Ascending aorta (tissue), 2 donors: ENCODE measurements at regions not wholly inside any gene's neighbourhood (a gene's known extent, or its start where the extent isn't known, plus 50 kb on each side); places are given as distances from the start of the nearest gene placed in this dataset.

Experiments used
- DNase-seq, 2 donors: peaks; one replicate each; pipeline ENCODE4 v3.0.0-alpha.2; 2019; ENCODE audit warnings: low spot score in 2 of 2
- H3K27ac ChIP-seq, 2 donors: fragments of 200-600 bp; sonication (generic); one replicate each; pipeline ENCODE4 v1.5.1; 2016 to 2017; ENCODE audit warnings: mild to moderate bottlenecking in 1 of 2
- H3K27me3 ChIP-seq: fragments of 200-600 bp; sonication (generic); one replicate; pipeline ENCODE4 v1.5.1; 2017
- H3K36me3 ChIP-seq, 2 donors: fragments of 200-600 bp; sonication (generic); one replicate each; pipeline ENCODE4 v1.5.1; 2016
- H3K4me1 ChIP-seq, 2 donors: fragments of 200-600 bp; sonication (generic); one replicate each; pipeline ENCODE4 v1.5.1; 2016 to 2017; ENCODE audit warnings: mild to moderate bottlenecking in 1 of 2
- H3K4me3 ChIP-seq, 2 donors: fragments of 200-600 bp; sonication (generic); one replicate each; pipeline ENCODE4 v1.5.1; 2016 to 2017; ENCODE audit warnings: mild to moderate bottlenecking in 1 of 2
- H3K9me3 ChIP-seq, 2 donors: fragments of 200-600 bp; sonication (generic); one replicate each; pipeline ENCODE4 v1.5.1; 2016
- CTCF ChIP-seq, 3 experiments: fragments of 200-600 bp in 2 of 3; fragments of 450-650 bp in 1 of 3; sonication (generic) in 2 of 3; IDR thresholded peaks; one replicate each; pipeline ENCODE4 v1.5.1; 2016 to 2019; ENCODE audit warnings: antibody characterized with exemption in 3 of 3, mild to moderate bottlenecking in 1 of 3, moderate library complexity in 1 of 3
- intact Hi-C: fragments of 100-400 bp; cut with DNase I; formaldehyde crosslinking; loops from one replicate; pipeline ENCODE4 v1.15.1; 2023

- TF ChIP-seq CTCF (IDR thresholded peaks at IDR 0.05), result no peak
- intact Hi-C loops, result no loop called here
- no peak overlapping the region for H3K4me3 ChIP-seq
- H3K4me1 ChIP-seq, result no peaks in the 10 kb centered on the region
- H3K36me3 ChIP-seq, result no peaks in the 10 kb centered on the region
- DNase-seq, result no peak
- H3K27me3 ChIP-seq, result no peaks in the 10 kb centered on the region
- no peak overlapping the region for H3K27ac ChIP-seq
- no peaks in the 10 kb centered on the region for H3K9me3 ChIP-seq
These were observed 732.4 kb downstream of the FAT4 start for GRCh38 chr4:126047114-126047513.

- no peaks in the 10 kb centered on the region for H3K4me1 ChIP-seq
- intact Hi-C loops, result no loop called here
- no peaks in the 10 kb centered on the region for H3K9me3 ChIP-seq
- TF ChIP-seq CTCF (IDR thresholded peaks at IDR 0.05), result no peak
- H3K36me3 ChIP-seq, result no peaks in the 10 kb centered on the region
- H3K27me3 ChIP-seq, result no peaks in the 10 kb centered on the region
- no peak overlapping the region for H3K4me3 ChIP-seq
- no peak for DNase-seq
- no peak overlapping the region for H3K27ac ChIP-seq
These were observed 737.1 kb downstream of the FAT4 start for GRCh38 chr4:126051689-126052424.

- Histone ChIP-seq H3K36me3 (no peaks in the 10 kb centered on the region), H3K4me3 (no peak overlapping the region), H3K27ac (no peak overlapping the region), H3K9me3 (no peaks in the 10 kb centered on the region), H3K4me1 (no peaks in the 10 kb centered on the region), H3K27me3 (no peaks in the 10 kb centered on the region)
- TF ChIP-seq CTCF (IDR thresholded peaks at IDR 0.05), result no peak
- intact Hi-C loops, result no loop called here
- no peak for DNase-seq
These were observed 741.4 kb downstream of the FAT4 start for GRCh38 chr4:126056116-126056650.

- H3K4me3 ChIP-seq, result no peak overlapping the region
- H3K9me3 ChIP-seq, result no peaks in the 10 kb centered on the region
- TF ChIP-seq CTCF (IDR thresholded peaks at IDR 0.05), result no peak
- H3K36me3 ChIP-seq, result no peaks in the 10 kb centered on the region
- H3K27me3 ChIP-seq, result no peaks in the 10 kb centered on the region
- intact Hi-C loops, result no loop called here
- no peak for DNase-seq
- no peaks in the 10 kb centered on the region for H3K4me1 ChIP-seq
- H3K27ac ChIP-seq, result no peak overlapping the region
These were observed 742.6 kb downstream of the FAT4 start for GRCh38 chr4:126057371-126057770.

- no peak for TF ChIP-seq CTCF (IDR thresholded peaks at IDR 0.05)
- intact Hi-C loops, result no loop called here
- no peak for DNase-seq
- no peaks in the 10 kb centered on the region for H3K27me3 ChIP-seq
- H3K4me3 ChIP-seq, result no peak overlapping the region
- no peaks in the 10 kb centered on the region for H3K4me1 ChIP-seq
- no peaks in the 10 kb centered on the region for H3K9me3 ChIP-seq
- H3K27ac ChIP-seq, result no peak overlapping the region
- no peaks in the 10 kb centered on the region for H3K36me3 ChIP-seq
These were observed 743.8 kb downstream of the FAT4 start for GRCh38 chr4:126058596-126058995.
